AG10803 (cell line): ENCODE measurements at regions not wholly inside any gene's neighbourhood (a gene's known extent, or its start where the extent isn't known, plus 50 kb on each side); places are given as distances from the start of the nearest gene placed in this dataset.

Experiments
- DNase-seq: peaks from one replicate; pipeline ENCODE4 v3.0.0; 2010; ENCODE audit warnings: low read depth
- H3K4me3 ChIP-seq: 2 replicates; pipeline ENCODE4 v1.5.1; 2011; ENCODE audit warnings: mild to moderate bottlenecking, low read length, control low read depth
- CTCF ChIP-seq: conservative IDR thresholded peaks from 2 replicates; pipeline ENCODE4 v1.5.1; 2011; ENCODE audit warnings: mild to moderate bottlenecking, low read length, control low read depth, inconsistent platforms

GRCh38 chr4:137468836-137469235 lies 63.5 kb downstream of the PCDH18 start:
- no peak overlapping the region for H3K4me3 ChIP-seq
- no peak for DNase-seq
- no peak for TF ChIP-seq CTCF

- no peak for DNase-seq
- no peak for TF ChIP-seq CTCF
- no peak overlapping the region for H3K4me3 ChIP-seq
These were observed 64.8 kb downstream of the PCDH18 start for GRCh38 chr4:137467537-137467936.

- no peak overlapping the region for H3K4me3 ChIP-seq
- TF ChIP-seq CTCF = no peak
- no peak for DNase-seq
These were observed 68.8 kb downstream of the PCDH18 start for GRCh38 chr4:137463377-137464003.

GRCh38 chr4:137455647-137456321 lies 76.5 kb downstream of the PCDH18 start:
- DNase-seq = no peak
- no peak for TF ChIP-seq CTCF
- H3K4me3 ChIP-seq = no peak overlapping the region

- no peak overlapping the region for H3K4me3 ChIP-seq
- no peak for DNase-seq
- TF ChIP-seq CTCF = no peak
These were observed 77.5 kb downstream of the PCDH18 start for GRCh38 chr4:137454767-137455166.

- no peak for TF ChIP-seq CTCF
- no peak overlapping the region for H3K4me3 ChIP-seq
- no peak for DNase-seq
These were observed 79.5 kb downstream of the PCDH18 start for GRCh38 chr4:137452799-137453198.

GRCh38 chr4:137451172-137451825 lies 81.0 kb downstream of the PCDH18 start:
- DNase-seq = no peak
- H3K4me3 ChIP-seq = no peak overlapping the region
- no peak for TF ChIP-seq CTCF
